Left kidney (tissue), 1 donor: ENCODE measurements at regions not wholly inside any gene's neighbourhood (a gene's known extent, or its start where the extent isn't known, plus 50 kb on each side); places are given as distances from the start of the nearest gene placed in this dataset.

Source experiments
- DNase-seq: peaks from one replicate; pipeline ENCODE4 v3.0.0-alpha.2; 2013

DNA sequence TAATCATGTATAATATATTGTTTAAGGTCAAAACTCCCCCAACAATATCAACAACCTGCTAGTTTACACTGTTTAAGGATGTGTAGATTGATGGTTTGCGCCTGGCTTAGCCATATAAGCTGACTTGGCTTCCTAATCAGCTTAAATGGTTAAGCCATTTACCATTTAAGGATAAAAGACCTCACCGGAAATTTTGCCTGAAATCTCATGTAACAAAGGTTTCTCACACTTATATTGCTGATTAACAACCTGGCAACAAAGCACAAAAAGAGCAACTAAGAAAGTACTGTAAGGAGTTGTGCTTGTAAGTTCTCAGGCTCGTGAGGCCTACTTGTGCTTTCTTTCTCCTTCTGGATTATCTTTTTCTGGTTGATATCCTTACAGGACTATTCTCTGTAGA lies 485.2 kb downstream of the GABRG1 start:
- DNase-seq: no peak

DNA sequence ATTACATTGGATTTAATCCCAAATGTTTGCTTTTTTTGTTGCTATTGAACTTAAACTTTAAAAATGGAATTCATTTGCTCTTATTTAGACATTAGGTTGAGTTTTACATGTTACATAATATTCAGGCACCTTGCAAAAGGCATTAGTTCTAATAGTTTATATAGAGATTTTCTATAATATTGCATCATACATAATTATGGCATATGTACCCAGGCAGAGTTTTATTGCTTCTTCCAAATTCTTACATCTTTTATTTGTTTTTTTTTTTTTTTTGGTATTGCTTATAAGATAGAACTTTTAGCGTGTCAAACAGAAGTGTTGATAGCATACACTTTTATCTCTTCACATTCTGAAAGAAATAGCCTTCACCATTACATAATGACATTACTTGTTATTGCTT lies 487.7 kb downstream of the GABRG1 start:
- DNase-seq: no peak

DNA sequence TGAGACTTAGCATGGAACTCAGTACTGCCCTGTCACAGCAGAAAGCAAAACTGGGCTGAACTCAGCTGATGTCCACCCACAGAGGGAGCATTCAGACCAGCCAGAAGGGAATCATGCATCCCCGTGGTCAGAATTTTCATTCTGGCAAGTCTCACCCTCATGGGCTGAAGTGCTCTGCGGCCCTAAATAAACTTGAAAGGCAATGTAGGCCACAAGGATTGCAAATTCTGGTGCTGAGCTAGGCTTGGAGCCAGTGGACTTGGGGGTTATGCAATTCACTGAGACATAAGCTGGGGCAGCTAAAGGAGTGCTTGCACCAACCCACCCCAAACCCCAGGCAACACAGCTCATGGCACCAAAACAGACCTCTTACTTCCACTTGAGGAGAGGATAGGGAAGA lies 494.1 kb downstream of the GABRG1 start:
- DNase-seq: no peak

DNA sequence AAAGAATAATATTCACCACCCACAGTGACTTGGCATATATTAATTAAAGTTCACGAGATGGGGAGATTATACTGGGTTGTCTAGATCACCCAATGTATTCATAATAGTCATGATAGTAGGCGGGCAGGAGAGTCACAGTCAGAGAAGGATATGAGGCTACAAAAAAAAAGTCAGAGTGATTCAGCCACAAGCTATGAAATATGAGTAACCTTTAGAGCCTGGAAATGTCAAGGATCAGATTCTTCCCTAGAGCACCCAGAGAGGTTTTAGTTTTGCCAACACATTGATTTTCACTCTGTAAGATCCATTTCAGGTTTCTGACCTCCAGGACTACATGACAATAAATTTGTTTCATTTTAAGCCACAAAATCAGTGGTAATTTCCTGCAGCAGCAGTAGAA lies 501.9 kb downstream of the GABRG1 start:
- DNase-seq: no peak

DNA sequence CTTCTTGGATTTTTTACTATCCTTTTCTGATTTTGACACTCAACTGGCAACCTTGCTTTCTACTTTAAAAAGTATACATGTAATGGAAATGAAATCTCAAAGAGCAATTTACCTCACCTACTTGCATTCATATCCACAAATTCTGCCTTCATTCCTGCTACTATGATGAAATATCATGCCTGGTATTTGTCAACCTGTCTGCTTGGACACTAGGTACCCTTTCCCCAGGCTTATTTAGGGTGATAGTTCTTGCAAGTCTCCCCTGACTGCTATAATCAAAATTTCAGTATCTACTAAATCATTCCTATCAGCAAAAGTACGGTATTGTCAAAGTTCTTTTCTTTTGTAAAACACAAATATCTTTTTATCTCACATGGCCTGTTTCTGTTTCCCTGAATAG lies 503.0 kb downstream of the GABRG1 start:
- DNase-seq: no peak

DNA sequence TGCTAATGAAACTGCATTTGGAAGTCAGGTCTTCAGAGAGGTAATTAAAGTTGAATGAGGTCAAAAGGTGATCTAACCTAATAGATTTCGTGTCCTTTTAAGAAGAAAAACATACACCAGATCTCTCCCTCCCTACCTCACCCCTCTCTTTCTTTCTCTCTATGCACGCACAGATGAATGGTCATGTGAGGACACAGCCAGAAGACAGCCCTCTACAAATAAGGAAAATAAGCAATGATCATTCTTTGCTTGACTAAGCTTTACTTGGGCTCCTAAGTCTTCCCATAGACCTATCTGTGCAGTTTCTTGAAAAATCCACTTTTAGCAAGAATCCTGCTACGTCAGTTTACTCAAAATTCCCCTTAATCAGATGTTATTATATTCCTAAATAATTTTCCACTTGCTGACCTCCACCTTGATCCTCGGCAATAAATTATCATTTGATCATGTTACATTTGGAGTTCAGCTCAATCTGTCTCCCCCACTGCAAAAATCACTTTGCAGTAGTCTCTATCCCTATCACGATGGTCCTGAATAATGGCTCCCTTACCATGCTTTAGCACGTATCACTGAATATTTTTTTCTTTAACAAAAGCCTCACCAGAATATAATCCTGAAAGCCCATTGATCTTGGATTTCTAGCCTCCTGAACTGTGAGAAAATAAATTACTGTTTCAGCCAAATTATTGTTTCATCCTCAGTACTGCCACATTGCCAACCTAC lies 527.3 kb downstream of the GABRG1 start:
- no peak for DNase-seq

DNA sequence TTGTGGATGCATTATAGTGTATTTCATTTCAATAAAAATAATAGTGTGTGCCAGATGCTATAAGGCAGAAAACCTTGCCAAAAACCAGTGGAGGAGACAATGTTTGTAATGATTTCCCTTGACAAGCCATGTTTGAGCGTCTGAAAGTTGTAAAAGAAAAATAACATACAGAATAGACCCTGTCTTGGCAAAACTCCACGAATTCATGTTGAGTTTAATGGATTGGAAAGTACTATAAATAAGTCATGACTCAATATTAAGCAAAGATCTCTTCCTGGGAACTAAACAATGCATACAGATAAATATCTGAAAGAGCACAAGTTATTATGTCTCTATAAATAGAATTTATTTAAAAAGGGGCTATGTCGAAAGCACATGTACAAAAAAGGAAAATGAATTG lies 543.5 kb downstream of the GABRG1 start:
- peak; percentile 13 for DNase-seq

DNA sequence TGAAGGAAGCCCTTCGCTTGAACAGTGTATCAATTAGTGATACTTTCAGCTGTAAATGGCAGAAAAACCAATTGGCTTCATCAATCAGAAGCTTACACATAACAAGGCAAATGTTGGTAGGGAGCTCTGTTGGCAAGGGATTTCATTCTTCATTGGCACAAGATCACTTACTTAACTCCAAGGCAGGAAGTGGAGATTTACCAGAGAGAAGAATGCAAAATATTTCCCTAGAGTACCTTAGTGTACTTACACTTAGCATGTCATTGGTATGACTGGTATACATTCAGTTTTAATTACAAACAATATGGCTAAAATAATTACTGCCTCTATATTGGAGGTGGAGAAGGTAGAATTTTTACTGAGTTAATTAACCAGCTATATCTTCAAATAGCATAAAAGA lies 545.0 kb downstream of the GABRG1 start:
- DNase-seq: no peak

DNA sequence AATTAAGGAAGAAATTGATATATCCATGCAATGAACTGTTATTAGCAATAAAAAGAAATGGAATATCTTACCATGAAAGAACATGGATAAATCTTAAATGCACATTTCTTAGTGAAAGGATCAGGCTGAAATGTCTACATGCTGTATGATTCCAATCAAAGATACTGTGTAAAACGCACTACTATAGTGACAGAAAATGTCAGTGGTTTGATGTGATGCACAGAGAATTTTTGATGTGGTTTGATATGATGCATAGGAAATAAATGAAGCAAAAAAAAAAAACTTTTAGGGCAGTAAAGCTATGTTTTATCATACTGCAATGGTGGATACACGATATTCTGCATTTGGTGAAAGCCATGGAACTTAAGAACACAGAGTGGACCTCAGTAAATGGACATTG lies 547.6 kb downstream of the GABRG1 start:
- DNase-seq: no peak

DNA sequence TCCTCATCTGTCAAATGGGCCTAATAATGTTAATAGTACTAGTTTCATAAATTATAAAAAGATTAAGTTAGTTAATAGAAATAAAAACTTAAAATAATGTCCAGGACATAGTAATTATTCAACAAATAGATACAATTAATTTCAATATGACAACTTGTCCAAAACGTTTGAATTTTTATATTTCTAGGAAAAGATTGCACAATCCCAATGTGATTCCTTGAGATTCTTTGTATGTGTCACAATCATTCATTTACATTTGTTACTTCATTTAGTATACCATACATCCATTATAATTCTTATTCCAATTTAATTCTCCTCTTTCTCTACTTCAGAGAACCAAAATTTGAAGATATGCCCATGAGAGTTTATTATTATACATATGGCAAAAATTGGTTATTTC lies 554.2 kb downstream of the GABRG1 start:
- no peak for DNase-seq

DNA sequence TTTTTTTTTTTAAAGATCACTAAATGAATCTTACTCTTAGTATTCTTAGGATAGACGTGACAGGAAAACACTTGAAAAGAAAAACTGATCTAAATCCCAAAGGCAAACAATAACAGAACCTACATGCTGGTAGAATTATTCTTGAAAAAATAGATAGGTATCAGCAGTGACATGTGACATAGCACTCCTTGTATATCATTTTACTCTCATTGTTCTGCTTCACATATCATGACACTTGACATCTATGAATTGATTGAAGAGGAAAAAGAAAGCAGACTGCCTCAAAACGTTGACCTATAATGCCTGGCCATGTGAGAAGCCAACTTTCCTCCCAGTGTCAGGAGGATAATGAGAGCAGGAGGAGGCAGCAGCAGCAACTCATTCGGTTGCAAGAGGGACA lies 555.2 kb downstream of the GABRG1 start:
- no peak for DNase-seq

DNA sequence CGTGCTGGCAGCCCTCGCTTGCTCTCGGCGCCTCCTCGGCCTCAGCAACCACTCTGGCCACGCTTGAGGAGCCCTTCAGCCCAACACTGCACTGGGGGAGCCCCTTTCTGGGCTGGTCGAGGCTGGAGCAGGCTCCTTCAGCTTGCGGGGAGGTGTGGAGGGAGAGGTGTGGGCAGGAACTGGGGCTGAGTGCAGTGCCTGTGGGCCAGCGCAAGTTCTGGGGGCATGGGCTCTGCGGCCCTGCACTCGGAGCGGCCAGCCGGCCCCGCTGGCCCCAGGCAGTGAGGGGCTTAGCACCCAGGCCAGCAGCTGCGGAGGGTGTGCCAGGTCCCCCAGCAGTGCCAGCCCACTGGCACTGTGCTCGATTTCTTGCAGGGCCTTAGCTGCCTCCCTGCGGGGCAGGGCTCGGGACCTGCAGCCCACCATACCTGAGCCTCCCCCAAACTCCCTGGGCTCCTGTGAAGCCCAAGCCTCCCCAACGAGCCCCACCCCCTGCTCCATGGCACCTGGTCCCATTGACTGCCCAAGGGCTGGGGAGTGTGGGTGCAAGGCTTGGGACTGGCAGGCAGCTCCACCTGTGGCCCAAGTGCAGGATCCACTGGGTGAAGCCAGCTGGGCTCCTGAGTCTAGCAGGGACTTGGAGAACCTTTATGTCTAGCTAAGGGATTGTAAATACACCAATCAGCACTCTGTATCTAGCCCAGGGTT lies 556.8 kb downstream of the GABRG1 start:
- DNase-seq: no peak

DNA sequence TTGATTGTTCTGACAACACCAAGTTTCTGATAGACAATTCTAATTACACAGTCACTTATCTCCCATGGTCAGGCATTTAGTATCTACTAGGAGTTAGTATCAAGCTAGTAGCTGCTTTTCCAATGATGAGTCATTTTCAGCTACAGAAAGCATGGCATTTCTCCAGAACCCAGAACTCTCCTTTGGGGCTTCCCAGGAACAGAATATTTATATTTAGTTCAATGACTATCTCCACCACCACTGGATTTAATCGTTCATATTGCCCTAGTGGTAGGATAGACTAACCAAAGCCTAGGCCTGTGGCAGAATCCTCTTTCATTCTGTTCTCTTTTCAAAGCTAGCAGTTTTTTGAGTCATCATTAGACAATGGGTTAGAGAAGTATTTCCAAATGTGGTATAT lies 569.4 kb downstream of the GABRG1 start:
- no peak for DNase-seq

DNA sequence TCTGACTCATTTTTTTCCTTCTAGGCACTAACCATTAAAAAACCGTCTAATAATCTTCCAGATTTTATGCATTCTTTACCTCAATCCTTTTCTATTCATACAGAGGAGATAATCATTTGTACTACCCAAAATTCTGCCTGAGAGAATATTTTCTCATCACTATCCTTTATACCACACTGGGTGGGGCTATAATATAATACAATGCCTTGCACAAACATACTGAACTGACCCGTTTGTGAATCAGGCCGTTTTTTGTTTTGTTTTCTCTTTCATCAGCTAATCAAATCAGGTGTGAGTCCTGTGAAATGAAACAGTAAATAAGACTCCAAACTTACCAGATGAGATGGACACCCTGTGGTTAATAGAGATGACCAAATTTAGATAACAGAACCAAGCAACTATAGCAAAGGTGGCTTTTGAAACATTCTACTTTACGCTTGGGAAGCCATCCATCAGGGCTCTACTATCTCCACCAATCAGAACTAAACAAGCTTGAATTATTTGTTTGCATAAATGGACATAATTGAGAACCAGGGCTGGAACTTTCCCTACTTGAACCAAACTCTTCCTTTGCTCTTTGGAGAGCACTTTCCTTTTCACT lies 573.0 kb downstream of the GABRG1 start:
- DNase-seq: no peak

DNA sequence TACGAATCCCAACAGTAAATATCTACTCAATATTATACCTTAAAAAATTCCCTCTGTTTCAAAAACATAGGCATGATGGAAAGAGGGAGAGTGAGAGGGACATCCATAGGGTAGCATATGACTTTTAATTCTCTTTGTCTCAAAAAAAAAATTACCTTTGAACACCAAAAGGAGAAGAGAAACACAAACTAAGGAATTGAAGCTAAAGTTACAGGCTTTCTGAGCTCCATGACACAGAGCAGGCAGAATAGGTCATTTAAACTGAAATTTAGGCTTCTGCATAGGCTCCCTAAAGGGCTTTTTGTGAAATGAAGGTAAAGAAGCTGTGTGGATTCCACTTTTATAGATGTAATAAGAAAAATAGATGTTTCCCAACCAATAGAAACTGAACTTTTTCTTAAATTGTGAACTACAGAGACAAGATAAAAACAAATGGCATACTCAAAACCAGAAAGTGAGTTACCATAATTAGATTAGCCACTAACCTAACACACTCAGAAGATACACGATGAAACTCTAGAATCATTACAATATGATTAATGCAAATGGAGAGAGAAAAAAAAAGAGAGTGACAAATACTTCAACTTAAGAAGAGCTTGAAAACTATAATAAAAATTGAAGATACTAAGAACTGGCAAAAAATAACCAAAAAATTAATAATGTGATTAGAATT lies 584.6 kb downstream of the GABRG1 start:
- DNase-seq: no peak

DNA sequence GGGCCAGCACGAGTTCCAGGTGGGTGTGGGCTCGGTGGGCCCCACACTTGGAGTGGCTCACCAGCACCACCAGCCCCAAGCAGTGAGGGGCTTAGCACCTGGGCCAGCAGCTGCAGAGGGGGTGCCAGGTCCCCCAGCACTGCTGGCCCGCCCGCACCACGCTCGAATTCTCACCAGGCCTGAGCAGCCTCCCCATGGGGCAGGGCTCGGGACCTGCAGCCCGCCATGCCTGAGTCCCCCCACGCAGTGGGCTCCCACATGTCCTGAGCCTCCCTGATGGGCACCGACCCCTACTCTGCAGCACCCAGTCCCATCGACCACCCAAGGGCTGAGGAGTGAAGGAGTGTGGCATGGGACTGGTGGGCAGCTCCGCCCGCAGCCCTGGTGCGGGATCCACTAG lies 593.4 kb downstream of the GABRG1 start:
- no peak for DNase-seq

DNA sequence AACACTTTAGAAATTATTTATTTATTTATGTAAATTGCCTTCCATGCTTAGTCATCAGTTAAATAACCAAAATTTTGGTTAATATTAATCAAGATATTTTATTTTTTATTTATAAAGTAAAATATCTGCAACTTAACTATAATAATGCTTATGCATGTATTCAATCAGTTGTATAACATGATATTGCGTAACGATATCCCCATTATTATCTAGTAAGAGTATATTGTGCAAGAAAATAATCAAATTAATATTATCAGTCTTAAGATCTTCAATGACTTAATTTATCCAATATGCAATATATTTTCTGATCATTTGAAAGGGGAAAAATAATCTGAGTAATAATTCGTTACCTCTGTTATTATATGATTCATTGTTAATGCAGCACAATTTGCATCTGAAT lies 596.7 kb downstream of the GABRG1 start:
- no peak for DNase-seq

DNA sequence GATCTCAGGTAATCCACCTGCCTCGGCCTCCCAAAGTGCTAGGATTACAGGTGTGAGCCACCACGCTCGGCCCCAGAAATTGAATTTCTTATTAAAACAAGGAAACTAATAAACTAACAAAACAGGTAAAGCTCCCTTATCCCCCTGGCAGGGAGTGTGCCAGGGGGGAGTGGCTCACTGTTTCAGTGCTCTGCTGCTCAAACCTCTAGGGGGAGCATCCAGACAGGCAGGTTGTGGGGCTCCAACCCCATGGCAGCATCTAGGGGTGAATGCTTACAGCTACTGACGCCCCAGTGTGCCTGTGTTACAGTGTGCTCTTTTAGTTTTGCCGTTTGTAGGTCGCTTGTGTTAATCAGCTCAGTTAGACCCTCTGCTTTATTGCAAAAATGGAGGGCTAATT lies 605.0 kb downstream of the GABRG1 start:
- no peak for DNase-seq

DNA sequence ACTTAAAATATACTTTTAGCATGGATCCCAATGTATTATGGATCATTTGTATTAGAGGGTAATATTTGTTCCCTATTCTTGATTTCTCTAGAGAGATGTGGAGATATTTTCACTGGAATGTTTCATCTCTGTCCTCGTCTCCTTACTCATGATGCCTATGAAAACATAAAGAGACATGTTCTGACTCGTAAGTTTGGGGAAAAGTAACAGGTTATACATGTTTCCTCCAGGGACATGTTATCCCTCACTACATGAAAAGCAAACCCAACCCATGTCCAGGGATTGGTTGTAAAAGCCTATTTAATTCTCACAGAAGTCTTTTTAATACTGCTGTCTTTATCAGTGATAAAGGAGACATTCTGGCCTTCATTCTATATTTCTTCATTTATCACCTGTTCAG lies 621.4 kb downstream of the GABRG1 start:
- DNase-seq: no peak

DNA sequence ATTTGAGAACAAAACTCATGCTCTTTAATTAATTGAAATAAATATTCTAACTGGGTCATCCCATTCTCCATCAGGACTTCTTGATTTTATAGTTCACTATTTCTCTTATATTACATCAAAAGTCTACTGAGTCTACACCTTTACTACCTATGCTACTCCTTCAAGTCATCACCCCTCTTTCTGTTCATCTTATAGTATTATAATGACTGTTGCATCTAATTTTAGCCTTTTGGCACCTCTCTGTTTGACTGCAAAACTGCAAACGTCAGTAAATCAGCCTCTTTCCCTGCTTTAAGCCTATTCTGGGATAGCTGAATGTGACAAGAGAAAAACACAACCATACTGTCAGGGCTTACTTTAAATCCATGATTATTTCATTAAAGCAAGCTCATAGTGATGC lies 639.1 kb downstream of the GABRG1 start:
- no peak for DNase-seq

DNA sequence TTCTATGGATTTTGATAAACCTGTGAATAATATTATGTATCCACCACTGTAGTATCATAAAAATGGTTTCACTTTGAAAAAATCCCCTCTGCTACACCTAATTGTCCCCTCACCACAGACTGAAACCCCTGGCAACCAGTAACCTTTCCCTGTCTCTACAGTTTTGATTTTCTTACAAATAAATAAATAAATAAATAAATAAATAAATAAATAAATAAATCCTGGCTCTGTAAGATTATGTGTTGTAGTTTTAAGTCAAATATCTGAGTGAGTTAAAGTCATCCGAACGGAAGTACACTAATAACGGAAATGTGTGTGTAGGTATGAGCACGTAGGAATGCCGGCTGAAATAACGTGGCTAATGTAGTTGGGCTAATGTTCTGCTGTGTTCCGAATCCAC lies 641.5 kb downstream of the GABRG1 start:
- no peak for DNase-seq

DNA sequence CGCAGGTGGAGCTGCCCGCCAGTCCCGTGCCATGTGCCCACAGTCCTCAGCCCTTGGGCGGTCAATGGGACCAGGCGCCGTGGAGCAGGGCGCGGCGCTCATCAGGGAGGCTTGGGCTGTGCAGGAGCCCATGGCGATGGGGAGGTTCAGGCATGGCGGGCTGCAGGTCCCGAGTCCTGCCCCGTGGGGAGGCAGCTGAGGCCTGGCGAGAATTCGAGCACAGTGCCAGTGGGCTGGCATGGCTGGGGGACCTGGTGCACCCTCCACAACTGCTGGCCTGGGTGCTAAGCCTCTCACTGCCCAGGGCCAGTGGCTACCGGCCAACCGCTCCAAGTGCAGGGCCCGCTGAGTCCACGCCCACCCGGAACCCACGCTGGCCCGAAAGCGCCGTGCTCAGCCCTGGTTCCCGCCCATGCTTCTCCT lies 646.5 kb downstream of the GABRG1 start:
- no peak for DNase-seq

DNA sequence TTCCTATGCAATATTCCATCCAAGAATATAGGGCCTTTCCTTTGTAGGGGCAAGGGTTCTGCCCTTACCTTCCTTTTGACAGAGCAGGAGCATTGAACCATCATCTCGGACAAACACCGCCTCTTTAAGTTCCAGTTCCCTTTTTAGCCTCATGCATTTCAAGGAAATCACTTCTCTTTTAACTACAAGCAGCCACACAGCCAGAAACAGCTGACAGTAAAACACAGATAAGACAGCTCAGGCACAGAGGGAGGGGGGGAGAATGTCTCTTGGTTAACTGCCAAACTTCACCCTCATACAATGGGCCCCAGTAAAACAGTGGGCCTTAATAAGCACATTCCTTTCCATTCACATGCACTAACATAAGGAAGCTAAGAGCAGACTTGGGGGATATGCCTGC lies 648.3 kb downstream of the GABRG1 start:
- DNase-seq: no peak
